HG03066 (cell line): ENCODE measurements at regions not wholly inside any gene's neighbourhood (a gene's known extent, or its start where the extent isn't known, plus 50 kb on each side); places are given as distances from the start of the nearest gene placed in this dataset.

Experiments used
- ATAC-seq: cut with Tn5 transposase; IDR thresholded peaks from one replicate; pipeline ENCODE4 v1.9.1; 2021; ENCODE audit warnings: low read depth; ENCODE audit not compliant: unreplicated experiment

DNA sequence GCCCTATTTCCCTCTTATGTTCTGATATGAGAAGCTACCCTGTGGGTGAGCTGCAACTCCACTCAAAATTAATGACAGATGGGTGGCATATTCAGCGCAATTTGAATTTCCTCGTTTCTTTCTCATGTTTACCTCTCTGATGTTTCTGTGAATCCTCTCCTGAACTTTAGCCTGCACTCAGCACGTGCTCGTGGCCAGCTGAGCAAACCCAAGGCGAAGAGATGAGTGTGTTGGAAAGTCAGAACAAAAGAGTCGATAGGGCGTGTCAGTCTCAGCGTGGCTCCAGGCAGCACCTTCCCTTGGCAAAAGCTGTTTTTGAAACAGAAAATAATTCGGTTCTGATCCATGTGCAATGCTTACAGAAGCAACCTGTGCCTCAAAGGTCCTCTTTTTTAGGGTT is 226.1 kb upstream of the GMDS start:
- no peak for ATAC-seq

DNA sequence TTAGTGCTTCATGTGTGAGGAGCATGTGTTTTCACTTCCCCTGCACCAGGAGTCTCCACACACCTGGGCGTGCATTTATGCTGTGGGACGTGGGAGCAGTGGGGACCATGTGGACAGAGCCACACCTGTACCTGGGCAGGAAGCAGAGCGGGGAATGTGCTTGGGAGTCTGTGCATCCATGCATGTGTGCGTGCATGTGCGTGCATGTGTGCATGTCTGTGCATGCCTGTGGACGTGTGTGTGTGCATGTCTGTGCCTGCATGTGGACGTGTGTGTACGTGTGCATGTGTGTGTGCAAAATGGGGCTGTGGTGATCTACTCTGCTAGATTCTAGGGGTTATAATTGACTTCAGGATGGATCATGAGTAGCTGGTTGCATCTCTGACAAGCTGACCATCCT is 224.0 kb upstream of the GMDS start:
- no peak for ATAC-seq

DNA sequence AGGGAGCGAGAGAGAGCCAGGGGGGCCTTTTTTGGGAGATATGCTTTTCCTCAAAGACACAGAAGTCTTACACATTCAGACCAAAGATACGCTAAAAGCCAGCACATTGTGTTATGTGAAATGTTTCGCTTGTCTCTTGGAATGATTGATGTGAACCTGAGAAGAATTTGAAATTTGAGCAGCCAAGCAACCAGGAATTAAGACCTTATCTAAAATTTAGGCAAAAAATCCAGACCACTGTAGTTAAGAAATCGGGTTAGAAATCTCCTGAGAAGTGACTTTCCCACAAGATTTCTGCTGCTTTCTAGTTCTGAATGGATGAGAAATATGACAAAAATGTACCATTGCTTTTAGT is 223.2 kb upstream of the GMDS start:
- no peak for ATAC-seq

DNA sequence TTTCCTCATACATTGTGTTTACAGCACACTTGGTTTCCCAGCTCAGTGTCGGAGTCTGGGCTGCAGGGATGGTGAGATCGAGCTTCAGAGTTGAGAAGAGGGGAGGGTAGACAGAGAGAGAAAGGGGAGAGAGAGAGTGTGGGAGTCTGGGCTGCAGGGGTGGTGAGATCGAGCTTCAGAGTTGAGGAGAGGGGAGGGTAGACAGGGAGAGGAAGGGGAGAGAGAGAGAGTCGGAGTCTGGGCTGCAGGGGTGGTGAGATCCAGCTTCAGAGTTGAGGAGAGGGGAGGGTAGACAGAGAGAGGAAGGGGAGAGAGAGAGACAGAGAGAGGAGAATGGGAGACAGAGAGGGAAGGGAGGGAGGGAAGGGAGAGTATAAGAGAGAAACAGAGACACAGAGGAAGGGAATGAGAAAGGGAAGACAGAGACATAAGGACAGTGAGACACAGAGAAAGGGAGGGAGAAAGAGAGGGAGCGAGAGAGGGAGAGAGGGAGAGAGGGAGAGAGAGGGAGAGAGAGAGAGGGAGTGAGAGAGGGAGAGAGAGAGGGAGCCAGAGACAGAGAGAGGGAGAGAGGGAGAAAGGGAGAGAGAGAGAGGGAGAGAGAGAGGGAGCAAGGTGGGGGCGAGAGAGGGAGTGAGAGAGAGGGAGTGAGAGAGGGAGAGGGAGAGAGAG is 222.7 kb upstream of the GMDS start:
- no peak for ATAC-seq

DNA sequence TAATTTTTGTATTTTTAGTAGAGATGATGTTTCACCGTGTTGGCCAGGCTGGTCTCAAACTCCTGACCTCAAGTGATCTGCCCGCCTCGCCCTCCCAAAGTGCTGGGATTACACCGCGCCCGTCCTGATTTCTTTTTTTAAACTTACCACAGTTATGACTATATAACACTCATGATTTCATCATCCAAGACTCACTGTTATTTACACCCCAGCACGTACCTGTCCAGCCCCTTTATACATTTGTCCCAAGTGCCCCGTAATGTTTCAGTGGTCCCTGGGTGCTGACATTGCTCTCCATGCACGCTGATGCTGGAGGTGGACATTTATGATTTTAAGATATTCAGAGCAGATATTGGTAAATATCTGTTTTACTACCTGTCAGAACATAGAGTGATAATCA is 219.9 kb upstream of the GMDS start:
- ATAC-seq, result no peak

GRCh38 chr6:2464641-2465040 is 219.2 kb upstream of the GMDS start:
- no peak for ATAC-seq

DNA sequence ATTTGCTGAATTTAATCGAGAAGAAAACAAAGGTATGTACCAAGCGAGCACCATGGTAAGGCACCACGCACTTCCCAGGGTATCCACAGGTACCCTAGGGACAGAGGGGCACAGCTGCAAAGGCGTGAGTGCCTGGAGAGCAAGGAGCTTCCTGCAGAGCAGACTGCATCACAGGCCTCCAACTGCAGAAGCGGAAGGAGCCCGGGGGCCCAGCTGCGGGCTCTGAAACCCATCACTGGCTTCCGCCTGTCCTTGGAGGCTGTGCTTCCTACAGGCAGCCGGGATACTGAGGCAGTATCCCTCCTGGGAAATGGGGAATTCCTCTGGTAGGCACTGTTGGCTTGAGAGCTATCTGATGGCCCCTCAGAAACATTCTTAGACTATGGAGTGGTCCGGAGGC is 217.4 kb upstream of the GMDS start:
- ATAC-seq, result no peak

GRCh38 chr6:2460216-2460745 is 214.9 kb upstream of the GMDS start:
- ATAC-seq, result no peak

DNA sequence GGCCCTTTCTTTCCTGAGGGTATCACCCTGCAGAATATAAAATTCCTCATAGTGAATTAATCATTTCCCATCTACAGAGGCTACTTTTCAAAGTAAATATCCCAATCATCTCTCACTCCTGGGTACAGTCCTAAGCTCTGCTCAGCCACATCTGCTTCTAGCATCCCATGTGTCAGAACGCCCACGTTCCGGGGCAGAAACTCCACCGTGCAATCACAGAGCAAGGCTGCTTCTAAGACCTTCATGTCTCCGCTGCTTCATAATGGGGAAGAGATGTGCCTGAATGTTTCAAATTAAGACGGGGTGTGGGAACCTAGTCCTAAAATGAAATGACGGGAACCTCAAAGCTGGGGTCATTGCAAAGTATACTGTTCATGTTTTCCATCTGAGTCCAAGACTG is 208.8 kb upstream of the GMDS start:
- no peak for ATAC-seq

DNA sequence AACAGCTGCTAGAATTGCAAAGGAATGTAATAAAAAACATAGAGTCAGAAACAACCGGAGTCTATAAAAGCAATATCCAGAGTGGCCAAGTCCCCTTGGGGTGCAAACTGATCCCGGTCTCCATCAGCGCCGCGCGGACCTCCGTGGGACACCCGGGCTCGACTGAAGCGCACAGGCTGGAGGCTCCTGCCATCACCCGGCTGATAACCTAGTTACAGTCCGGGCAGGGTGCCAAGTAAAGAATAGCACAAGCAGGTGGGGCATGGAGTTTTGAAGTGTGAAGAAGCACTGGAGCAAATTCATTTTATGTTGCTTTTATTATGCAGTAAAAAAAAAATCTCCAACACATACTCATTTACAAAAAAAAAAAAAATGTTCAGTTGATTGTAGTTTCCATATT is 205.1 kb upstream of the GMDS start:
- no peak for ATAC-seq

- no peak for ATAC-seq
Observed at GRCh38 chr6:2449572-2449940, 204.2 kb upstream of the GMDS start.

DNA sequence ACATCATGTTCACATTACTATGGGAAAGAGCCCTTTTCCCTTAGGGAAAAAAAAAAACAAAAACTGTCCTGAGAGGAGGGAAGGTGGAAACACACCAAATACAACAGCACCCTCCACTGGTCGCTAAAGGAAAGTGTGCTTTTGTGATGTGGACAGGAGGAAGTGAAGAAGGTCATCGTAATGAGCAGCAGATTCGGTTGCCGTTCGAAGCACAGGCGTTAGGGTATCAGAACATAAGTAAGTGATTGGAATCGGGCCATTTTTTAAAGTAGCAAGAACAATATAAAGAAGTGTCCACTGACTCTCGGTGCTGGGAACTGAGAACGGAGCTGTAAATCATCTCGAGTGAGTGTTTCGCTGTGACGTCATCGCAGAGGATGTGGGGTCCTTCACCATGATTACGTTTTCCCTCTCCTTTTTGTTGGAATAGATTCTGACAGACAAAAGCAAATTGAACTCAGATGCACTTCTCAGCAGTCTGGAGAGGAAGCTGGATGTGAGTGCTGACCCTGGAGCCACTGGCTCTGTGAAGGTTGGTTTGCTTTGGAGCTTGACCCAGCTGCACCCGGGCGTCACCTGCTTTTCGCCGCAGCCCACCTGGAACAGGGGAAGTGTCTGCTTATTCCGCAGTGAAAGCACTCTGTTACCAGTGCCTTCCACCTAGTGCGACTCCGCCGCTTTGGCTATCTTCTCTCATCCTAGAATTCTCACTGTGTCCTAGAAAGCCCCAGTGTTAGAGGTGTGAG is 203.6 kb upstream of the GMDS start:
- ATAC-seq, result no peak

DNA sequence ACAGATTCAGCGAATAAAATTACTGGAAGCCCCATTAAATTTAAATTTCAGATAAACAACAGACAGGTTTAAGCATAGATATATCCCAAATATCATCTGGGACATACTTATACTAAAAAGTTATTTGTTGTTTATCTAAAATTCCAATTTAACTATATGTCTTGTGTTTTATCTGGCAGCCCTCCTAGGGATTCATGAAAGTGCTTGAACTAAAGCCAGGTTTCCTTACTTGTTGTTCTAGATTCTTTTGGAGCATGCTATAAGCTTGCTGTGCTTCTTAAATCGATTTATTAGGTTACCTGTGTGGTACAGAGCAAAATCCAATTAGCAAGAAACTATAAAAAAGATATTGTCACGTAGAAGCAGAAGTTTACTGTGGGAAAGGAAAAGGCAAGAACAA is 202.5 kb upstream of the GMDS start:
- ATAC-seq, result no peak

DNA sequence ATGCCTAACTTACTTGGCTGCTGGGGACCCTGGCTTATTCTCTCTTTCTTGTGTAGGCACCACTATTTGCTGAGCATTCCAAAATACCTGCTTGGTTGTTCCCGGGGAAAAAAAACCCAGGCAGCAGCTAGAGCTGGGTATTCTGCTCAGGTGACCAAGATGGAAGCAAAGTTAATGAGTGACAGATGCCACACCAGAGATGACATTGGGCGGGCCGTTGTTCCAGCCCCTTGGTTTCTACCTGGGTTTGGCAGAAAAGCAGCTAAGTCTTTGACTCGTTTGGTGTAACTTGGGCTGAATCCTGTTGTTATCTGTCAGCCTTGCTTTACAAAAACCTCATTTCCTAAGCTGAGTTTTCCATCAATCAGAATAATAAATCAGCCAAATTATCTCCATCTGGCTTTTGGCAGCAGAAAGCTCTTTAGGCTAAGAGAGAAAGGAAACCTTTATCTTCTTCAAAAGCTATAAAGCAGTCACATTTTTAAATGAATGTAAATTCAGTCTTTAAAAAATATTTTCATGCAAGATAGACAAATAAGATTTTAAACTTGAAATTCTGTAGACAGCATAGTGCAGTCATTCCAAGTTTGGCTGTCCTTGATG is 202.0 kb upstream of the GMDS start:
- ATAC-seq, result no peak

- ATAC-seq, result no peak
Observed at GRCh38 chr6:2441601-2442475, 196.4 kb upstream of the GMDS start.

GRCh38 chr6:2440516-2440915 is 195.1 kb upstream of the GMDS start:
- no peak for ATAC-seq

- no peak for ATAC-seq
Observed at GRCh38 chr6:2439632-2440031, 194.2 kb upstream of the GMDS start.

GRCh38 chr6:2439082-2439481 is 193.7 kb upstream of the GMDS start:
- no peak for ATAC-seq

DNA sequence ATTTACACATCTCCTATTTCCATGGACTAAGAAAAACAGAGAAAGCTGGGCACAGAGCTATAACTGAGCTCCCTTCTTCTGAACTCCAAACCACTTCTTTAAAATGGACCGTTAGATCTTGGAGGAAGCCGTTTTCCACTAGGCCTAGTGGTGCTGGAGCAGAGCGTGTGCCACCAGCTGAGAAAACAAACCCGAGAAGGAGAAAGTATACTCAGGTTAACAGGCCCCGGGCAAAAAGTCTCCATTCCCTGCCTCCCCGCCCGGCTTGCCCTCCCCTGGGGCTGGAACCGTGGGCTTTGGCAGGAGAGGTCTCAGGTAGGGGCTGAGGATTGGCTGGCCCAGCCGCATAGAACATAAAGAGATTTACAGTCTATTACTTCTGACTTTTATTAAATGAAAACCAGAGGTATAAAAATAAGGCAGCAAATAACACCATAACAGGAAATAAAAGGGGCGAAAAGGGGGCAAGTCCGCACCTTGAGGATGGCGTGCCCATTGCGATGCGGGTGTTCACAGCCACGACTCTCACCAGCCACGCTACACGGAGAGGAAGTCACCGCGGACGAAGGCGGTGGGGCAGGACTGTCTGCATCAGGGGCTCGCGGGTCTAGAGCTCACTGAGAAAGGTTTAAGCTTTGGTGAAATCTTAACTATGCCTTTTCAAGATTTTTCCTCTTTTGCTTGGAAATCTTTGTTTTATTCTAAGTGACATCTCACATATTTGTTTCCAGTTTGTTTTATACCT is 191.2 kb upstream of the GMDS start:
- ATAC-seq, result no peak

- no peak for ATAC-seq
Observed at GRCh38 chr6:2435323-2435722, 189.9 kb upstream of the GMDS start.
